HK-2 (cell line): ENCODE measurements at regions not wholly inside any gene's neighbourhood (a gene's known extent, or its start where the extent isn't known, plus 50 kb on each side); places are given as distances from the start of the nearest gene placed in this dataset.
A peak's percentile ranks its signal among the peaks of the same experiment; 100 is the strongest.
"Not testable (repeated sequence)": the region's sequence is repeated elsewhere in the genome, so short reads cannot be mapped to it uniquely, and the experiment has no call there.

ENCODE experiments used
- DNase-seq: peaks from one replicate; pipeline ENCODE4 v3.0.0-alpha.2; 2018; ENCODE audit not compliant: unreplicated experiment

GRCh38 chr5:29276371-29276770 lies 1917.1 kb upstream of the CDH6 start:
- no peak for DNase-seq

- DNase-seq, result no peak
These were observed 1929.6 kb upstream of the CDH6 start for GRCh38 chr5:29263915-29264351.

- no peak for DNase-seq
These were observed 1931.0 kb upstream of the CDH6 start for GRCh38 chr5:29262339-29263123.

GRCh38 chr5:29261213-29261612 lies 1932.3 kb upstream of the CDH6 start:
- DNase-seq, result no peak

- DNase-seq, result no peak
These were observed 1941.1 kb upstream of the CDH6 start for GRCh38 chr5:29252390-29252789.

GRCh38 chr5:29247346-29248028 lies 1946.0 kb upstream of the CDH6 start:
- no peak for DNase-seq

GRCh38 chr5:29240379-29240778 lies 1953.1 kb upstream of the CDH6 start:
- DNase-seq, result no peak

- DNase-seq, result no peak
These were observed 1953.9 kb upstream of the CDH6 start for GRCh38 chr5:29239606-29240005.

GRCh38 chr5:29238115-29238514 lies 1955.4 kb upstream of the CDH6 start:
- no peak for DNase-seq

GRCh38 chr5:29231154-29231553 lies 1962.3 kb upstream of the CDH6 start:
- no peak for DNase-seq

- DNase-seq, result no peak
These were observed 1962.9 kb upstream of the CDH6 start for GRCh38 chr5:29230591-29230990.

GRCh38 chr5:29229461-29229860 lies 1964.0 kb upstream of the CDH6 start:
- no peak for DNase-seq

- DNase-seq, result no peak
These were observed 1975.3 kb upstream of the CDH6 start for GRCh38 chr5:29218138-29218537.

GRCh38 chr5:29214839-29215238 lies 1978.6 kb upstream of the CDH6 start:
- no peak for DNase-seq

GRCh38 chr5:29213475-29213874 lies 1980.0 kb upstream of the CDH6 start:
- no peak for DNase-seq

- DNase-seq, result peak; percentile 17
These were observed 1985.5 kb upstream of the CDH6 start for GRCh38 chr5:29208024-29208423.

- DNase-seq, result no peak
These were observed 1990.4 kb upstream of the CDH6 start for GRCh38 chr5:29203049-29203448.

GRCh38 chr5:29197631-29198454 lies 1995.6 kb upstream of the CDH6 start:
- no peak for DNase-seq

GRCh38 chr5:29193972-29194371 lies 1999.5 kb upstream of the CDH6 start:
- DNase-seq, result no peak

- not testable (repeated sequence) for DNase-seq
These were observed 2002.0 kb upstream of the CDH6 start for GRCh38 chr5:29191269-29192048.

- DNase-seq, result not testable (repeated sequence)
These were observed 2003.1 kb upstream of the CDH6 start for GRCh38 chr5:29190398-29190797.

GRCh38 chr5:29186380-29186779 lies 2007.1 kb upstream of the CDH6 start:
- not testable (repeated sequence) for DNase-seq
